PC-9 (cell line): ENCODE measurements at regions not wholly inside any gene's neighbourhood (a gene's known extent, or its start where the extent isn't known, plus 50 kb on each side); places are given as distances from the start of the nearest gene placed in this dataset.
A peak's percentile ranks its signal among the peaks of the same experiment; 100 is the strongest.
"Not testable (repeated sequence)": the region's sequence is repeated elsewhere in the genome, so short reads cannot be mapped to it uniquely, and the experiment has no call there.

Source experiments
- BruUV-seq: library from RNA; stranded (reverse); fragments of 400-500 nt; replicated peaks from 2 replicates; lab custom pipeline; 2021; lab: Mats Ljungman, UMichigan
- CTCF ChIA-PET: fragments of 300-600 bp; sonication (Branson Sonifier 250); formaldehyde crosslinking; loops from one replicate; lab custom pipeline; 2022; ENCODE audit warnings: antibody characterized with exemption; lab: Charles Lee
- POLR2A ChIA-PET: fragments of 300-600 bp; sonication (Branson Sonifier 250); formaldehyde crosslinking; loops from one replicate; lab custom pipeline; 2022; ENCODE audit warnings: antibody characterized with exemption; ENCODE audit not compliant: unreplicated experiment; lab: Charles Lee
- DNase-seq, 2 experiments: peaks; one replicate each; pipeline versions ENCODE4 v3.0.0 to v3.0.0-alpha.2; 2015 to 2022; ENCODE audit warnings: mixed read lengths in 1 of 2
- H2AFZ ChIP-seq: fragments of 200-600 bp; sonication (generic); 2 replicates; pipeline ENCODE4 v1.8.1; 2017; ENCODE audit warnings: antibody characterized with exemption
- H3F3A ChIP-seq: fragments of 200-600 bp; sonication (generic); 2 replicates; pipeline ENCODE4 v1.8.1; 2017; ENCODE audit warnings: antibody characterized with exemption, mild to moderate bottlenecking, low read depth; ENCODE audit not compliant: insufficient read depth
- H3K27ac ChIP-seq: fragments of 200-600 bp; sonication (generic); 2 replicates; pipeline ENCODE4 v1.6.1; 2016; ENCODE audit warnings: mixed run types
- H3K27me3 ChIP-seq: fragments of 200-600 bp; sonication (generic); 2 replicates; pipeline ENCODE4 v1.6.1; 2016; ENCODE audit warnings: low read depth, mixed run types; ENCODE audit not compliant: insufficient read depth
- H3K36me3 ChIP-seq: fragments of 200-600 bp; sonication (generic); 2 replicates; pipeline ENCODE4 v1.6.1; 2016; ENCODE audit warnings: low read depth, mixed run types
- H3K4me1 ChIP-seq: fragments of 200-600 bp; sonication (generic); replicated peaks from 2 replicates; pipeline ENCODE4 v1.6.1; 2016; ENCODE audit warnings: mixed run types; ENCODE audit not compliant: insufficient read depth
- H3K4me2 ChIP-seq: fragments of 200-600 bp; sonication (generic); 2 replicates; pipeline ENCODE4 v1.6.1; 2017; ENCODE audit warnings: mixed run types
- H3K4me3 ChIP-seq: fragments of 200-600 bp; sonication (generic); 2 replicates; pipeline ENCODE4 v1.6.1; 2016; ENCODE audit warnings: mixed run types
- H3K79me2 ChIP-seq: fragments of 200-600 bp; sonication (generic); 2 replicates; pipeline ENCODE4 v1.6.1; 2017; ENCODE audit warnings: low read depth, mixed run types
- H3K9me2 ChIP-seq: fragments of 200-600 bp; sonication (generic); 2 replicates; pipeline ENCODE4 v1.8.1; 2017; ENCODE audit warnings: mild to moderate bottlenecking; ENCODE audit not compliant: insufficient read depth
- H3K9me3 ChIP-seq: fragments of 200-600 bp; sonication (generic); 2 replicates; pipeline ENCODE4 v1.8.1; 2016; ENCODE audit warnings: low read depth; ENCODE audit not compliant: insufficient read depth
- H4K20me1 ChIP-seq: fragments of 200-600 bp; sonication (generic); 2 replicates; pipeline ENCODE4 v1.8.1; 2017; ENCODE audit not compliant: insufficient read depth
- EZH2 ChIP-seq: fragments of 200-600 bp; sonication (generic); IDR thresholded peaks from 2 replicates; pipeline ENCODE4 v1.8.0; 2017; ENCODE audit warnings: antibody characterized with exemption, low read depth
- intact Hi-C: fragments of 100-400 bp; cut with micrococcal nuclease; formaldehyde crosslinking; loops from one replicate; pipeline ENCODE4 v1.10.0; 2022; ENCODE audit not compliant: unreplicated experiment
- TF ChIP-seq, protein P1 (sequence below): fragments of 200-600 bp; sonication (generic); conservative IDR thresholded peaks from 2 replicates; pipeline ENCODE4 v1.6.1; 2017; ENCODE audit warnings: mixed run types, antibody characterized with exemption, mild to moderate bottlenecking, moderate library complexity

DNA sequence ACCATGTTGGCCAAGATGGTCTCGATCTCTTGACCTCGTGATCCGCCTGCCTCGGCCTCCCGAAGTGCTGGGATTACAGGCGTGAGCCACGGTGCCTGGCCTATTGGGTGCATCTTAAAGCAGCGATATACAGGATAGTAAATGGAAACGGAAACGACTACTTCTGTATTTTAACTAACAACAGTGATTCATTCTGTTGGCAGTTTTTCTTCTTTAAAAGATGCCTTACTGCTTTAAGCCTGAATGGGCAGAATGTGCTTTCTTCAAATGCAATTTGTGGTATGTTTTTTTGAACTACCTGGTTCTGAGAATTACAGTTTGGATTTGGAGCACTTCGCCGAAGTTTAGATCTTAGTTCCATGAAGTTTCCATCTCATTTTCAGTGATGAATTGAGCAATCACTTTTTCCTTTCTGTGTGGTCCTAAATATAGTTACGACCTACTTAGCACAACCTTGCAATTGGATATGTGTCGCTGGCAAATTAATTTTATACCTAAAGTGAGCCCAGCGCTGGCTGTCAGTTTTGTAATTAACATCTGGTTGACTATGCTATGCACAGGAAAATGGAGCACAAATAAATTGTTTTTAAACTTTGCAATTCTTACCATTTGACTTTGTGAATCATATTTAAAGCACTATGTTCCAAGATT lies 53.6 kb upstream of the EIF5 start:
- H3K36me3 ChIP-seq = no peaks in the 10 kb centered on the region
- no peak overlapping the region for H3K27ac ChIP-seq
- DNase-seq = no peak
- no peaks in the 10 kb centered on the region for H3K9me2 ChIP-seq
- H3K79me2 ChIP-seq = no peaks in the 10 kb centered on the region
- CTCF ChIA-PET = no interaction called here
- BruUV-seq = no TSS peak
- POLR2A ChIA-PET = no interaction called here
- no peaks in the 10 kb centered on the region for H4K20me1 ChIP-seq
- H3K4me1 ChIP-seq = peaks cover 36% of the 10 kb centered on the region
- intact Hi-C loops = no loop called here
- no peak overlapping the region for H3K4me2 ChIP-seq
- H3K4me3 ChIP-seq = no peak overlapping the region
- H3K9me3 ChIP-seq = peaks cover 2% of the 10 kb centered on the region; the same call in 1 of the 2 replicates
- H3F3A ChIP-seq = peaks cover 55% of the 10 kb centered on the region
- no peak overlapping the region for H2AFZ ChIP-seq
- TF ChIP-seq, protein P1, sequence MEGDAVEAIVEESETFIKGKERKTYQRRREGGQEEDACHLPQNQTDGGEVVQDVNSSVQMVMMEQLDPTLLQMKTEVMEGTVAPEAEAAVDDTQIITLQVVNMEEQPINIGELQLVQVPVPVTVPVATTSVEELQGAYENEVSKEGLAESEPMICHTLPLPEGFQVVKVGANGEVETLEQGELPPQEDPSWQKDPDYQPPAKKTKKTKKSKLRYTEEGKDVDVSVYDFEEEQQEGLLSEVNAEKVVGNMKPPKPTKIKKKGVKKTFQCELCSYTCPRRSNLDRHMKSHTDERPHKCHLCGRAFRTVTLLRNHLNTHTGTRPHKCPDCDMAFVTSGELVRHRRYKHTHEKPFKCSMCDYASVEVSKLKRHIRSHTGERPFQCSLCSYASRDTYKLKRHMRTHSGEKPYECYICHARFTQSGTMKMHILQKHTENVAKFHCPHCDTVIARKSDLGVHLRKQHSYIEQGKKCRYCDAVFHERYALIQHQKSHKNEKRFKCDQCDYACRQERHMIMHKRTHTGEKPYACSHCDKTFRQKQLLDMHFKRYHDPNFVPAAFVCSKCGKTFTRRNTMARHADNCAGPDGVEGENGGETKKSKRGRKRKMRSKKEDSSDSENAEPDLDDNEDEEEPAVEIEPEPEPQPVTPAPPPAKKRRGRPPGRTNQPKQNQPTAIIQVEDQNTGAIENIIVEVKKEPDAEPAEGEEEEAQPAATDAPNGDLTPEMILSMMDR = no peak
- TF ChIP-seq EZH2 = no peak
- no peaks in the 10 kb centered on the region for H3K27me3 ChIP-seq

GRCh38 chr14:103281496-103282231 lies 52.4 kb upstream of the EIF5 start:
- H4K20me1 ChIP-seq = no peaks in the 10 kb centered on the region
- peaks cover under 1% of the 10 kb centered on the region; the same call in 1 of the 2 replicates for H3K9me3 ChIP-seq
- no peaks in the 10 kb centered on the region for H3K36me3 ChIP-seq
- H3K4me2 ChIP-seq = no peak overlapping the region; the same call in 1 of the 2 replicates
- intact Hi-C loops = loop anchor here (1.0 kb wide), 2 partner anchors 73 to 96 kb away; no protein-coding TSS in a partner anchor
- no peak overlapping the region for H3K27ac ChIP-seq
- no peaks in the 10 kb centered on the region for H3K79me2 ChIP-seq
- TF ChIP-seq, protein P1 = peak; percentile 82
- TF ChIP-seq EZH2 = no peak
- H3K4me3 ChIP-seq = no peak overlapping the region
- ChIA-PET POLR2A (interaction anchor here (0.6 to 1.0 kb wide), 3 partner anchors 28 to 95 kb away, joined by 3 to 5 read pairs (median 3); no protein-coding TSS in a partner anchor), CTCF (interaction anchor here (0.6 to 1.4 kb wide), 7 partner anchors 31 to 183 kb away, joined by 3 to 18 read pairs (median 4); no protein-coding TSS in a partner anchor)
- peak; percentile 64 to 77 for DNase-seq
- no TSS peak for BruUV-seq
- peaks cover 49% of the 10 kb centered on the region for H3K4me1 ChIP-seq
- no peaks in the 10 kb centered on the region for H3K27me3 ChIP-seq
- no peaks in the 10 kb centered on the region for H3K9me2 ChIP-seq
- no peak overlapping the region for H2AFZ ChIP-seq
- peaks cover 64% of the 10 kb centered on the region for H3F3A ChIP-seq

DNA sequence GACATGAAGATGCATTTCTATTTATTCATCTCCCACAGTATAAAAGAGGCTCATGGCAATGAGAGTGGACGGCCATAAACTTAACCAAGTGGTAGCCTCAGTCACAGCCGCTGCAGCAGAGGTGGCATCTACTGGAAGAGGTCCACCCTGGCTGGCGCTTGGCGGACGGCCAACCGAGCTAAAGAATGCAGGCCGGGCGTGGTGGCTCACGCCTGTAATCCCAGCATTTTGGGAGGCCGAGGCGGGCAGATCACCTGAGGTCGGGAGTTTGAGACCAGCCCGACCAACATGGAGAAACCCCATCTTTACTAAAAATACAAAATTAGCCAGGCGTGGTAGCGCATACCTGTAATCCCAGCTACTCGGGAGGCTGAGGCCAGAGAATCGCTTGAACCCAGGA lies 51.7 kb upstream of the EIF5 start:
- H3K27ac ChIP-seq, H3K9me2 ChIP-seq, intact Hi-C loops, H3K27me3 ChIP-seq, H2AFZ ChIP-seq, H3K4me3 ChIP-seq, BruUV-seq, DNase-seq, POLR2A ChIA-PET, H4K20me1 ChIP-seq, H3K4me2 ChIP-seq, H3K9me3 ChIP-seq, H3K36me3 ChIP-seq, H3K79me2 ChIP-seq: not testable (repeated sequence)
- CTCF ChIA-PET = interaction anchor here (0.7 to 1.4 kb wide), 3 partner anchors 32 to 184 kb away, joined by 6 to 18 read pairs (median 7); no protein-coding TSS in a partner anchor
- peaks cover 63% of the 10 kb centered on the region for H3F3A ChIP-seq
- H3K4me1 ChIP-seq = peaks cover 52% of the 10 kb centered on the region
